Lower leg skin (tissue), 3 donors: ENCODE measurements at regions not wholly inside any gene's neighbourhood (a gene's known extent, or its start where the extent isn't known, plus 50 kb on each side); places are given as distances from the start of the nearest gene placed in this dataset.

Experiments
- CTCF ChIP-seq, 3 donors: fragments of 450-650 bp; IDR thresholded peaks; one replicate each; pipeline ENCODE4 v1.5.1; 2016; ENCODE audit warnings: antibody characterized with exemption in 3 of 3, mild to moderate bottlenecking in 3 of 3, moderate library complexity in 2 of 3
- POLR2A ChIP-seq, 2 donors: fragments of 450-650 bp; IDR thresholded peaks; one replicate each; pipeline ENCODE4 v1.6.1; 2016 to 2017; ENCODE audit warnings: antibody characterized with exemption in 2 of 2, mild to moderate bottlenecking in 1 of 2, moderate library complexity in 1 of 2

- no peak for TF ChIP-seq CTCF (IDR thresholded peaks at IDR 0.05)
- TF ChIP-seq POLR2A (IDR thresholded peaks at IDR 0.05) = no peak
These were observed 115.8 kb upstream of the CRHR1 start for GRCh38 chr17:45668316-45668715.
